ENCODE measurements at regions not wholly inside any gene's neighbourhood (a gene's known extent, or its start where the extent isn't known, plus 50 kb on each side); places are given as distances from the start of the nearest gene placed in this dataset.

DNA sequence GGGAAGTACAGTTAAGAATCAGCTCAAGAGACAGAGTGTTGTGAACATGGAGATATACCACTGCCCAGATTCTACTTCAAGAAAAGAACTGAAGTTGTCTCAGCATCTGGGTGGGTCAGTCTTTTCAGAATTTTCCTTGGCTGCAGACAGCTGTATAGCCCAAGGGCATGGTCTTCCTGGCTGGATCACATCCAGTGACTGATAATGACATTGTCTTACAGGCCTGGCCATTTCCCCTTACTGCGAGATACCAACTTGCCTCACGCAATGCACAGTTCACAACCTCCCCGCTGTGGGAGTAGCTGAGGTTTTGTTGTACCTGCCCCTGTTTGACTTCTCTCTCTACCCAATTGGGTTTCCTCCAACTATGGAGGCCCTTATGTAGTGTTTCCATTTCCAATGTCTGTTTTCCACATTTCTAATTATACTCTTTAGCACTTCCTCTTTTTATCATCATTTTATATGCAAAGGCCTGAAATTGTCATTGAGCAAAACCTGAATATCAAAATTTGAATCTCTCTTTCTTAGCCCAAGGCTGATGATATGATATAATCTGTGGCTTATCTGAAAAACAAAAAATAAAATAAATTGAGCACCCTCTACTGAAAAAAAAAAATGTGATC is 209.1 kb downstream of the NAF1 start:
- TF ChIP-seq, protein P1, sequence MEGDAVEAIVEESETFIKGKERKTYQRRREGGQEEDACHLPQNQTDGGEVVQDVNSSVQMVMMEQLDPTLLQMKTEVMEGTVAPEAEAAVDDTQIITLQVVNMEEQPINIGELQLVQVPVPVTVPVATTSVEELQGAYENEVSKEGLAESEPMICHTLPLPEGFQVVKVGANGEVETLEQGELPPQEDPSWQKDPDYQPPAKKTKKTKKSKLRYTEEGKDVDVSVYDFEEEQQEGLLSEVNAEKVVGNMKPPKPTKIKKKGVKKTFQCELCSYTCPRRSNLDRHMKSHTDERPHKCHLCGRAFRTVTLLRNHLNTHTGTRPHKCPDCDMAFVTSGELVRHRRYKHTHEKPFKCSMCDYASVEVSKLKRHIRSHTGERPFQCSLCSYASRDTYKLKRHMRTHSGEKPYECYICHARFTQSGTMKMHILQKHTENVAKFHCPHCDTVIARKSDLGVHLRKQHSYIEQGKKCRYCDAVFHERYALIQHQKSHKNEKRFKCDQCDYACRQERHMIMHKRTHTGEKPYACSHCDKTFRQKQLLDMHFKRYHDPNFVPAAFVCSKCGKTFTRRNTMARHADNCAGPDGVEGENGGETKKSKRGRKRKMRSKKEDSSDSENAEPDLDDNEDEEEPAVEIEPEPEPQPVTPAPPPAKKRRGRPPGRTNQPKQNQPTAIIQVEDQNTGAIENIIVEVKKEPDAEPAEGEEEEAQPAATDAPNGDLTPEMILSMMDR (IDR thresholded peaks at IDR 0.05) = no peak
- no peak for ATAC-seq
- no peaks in the 10 kb centered on the region for H3K36me3 Mint-ChIP-seq (ENCODE audit: low read depth)

DNA sequence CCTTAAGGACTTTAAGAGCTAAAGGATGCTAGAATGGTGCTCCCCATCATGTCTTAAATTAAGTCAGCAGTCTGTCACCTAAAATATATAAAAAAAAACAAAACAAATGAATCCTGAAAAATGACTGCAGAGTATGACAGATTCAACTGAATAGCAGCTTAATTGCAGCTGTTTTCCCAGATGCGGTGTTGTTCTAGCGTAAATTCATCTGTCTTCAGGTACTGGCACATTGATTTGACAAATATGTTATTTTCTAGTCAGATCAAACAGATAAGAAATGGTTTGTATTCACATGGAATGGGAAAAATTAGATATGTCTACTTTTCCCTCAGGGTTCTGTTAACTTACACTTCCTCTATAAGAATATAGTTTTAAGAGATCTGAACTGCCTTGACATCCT is 211.7 kb downstream of the NAF1 start:
- ChIA-PET POLR2A (no interaction called here), CTCF (no interaction called here)
- Mint-ChIP-seq H3K9me3 (no peaks in the 10 kb centered on the region), H3K4me3 (no peak overlapping the region), H3K4me1 (ENCODE audit: low read depth) (no peaks in the 10 kb centered on the region), H3K27ac (no peak overlapping the region), H3K27me3 (no peaks in the 10 kb centered on the region), H3K36me3 (ENCODE audit: low read depth) (no peaks in the 10 kb centered on the region)
- TF ChIP-seq, protein P1 (IDR thresholded peaks at IDR 0.05) = no peak
- intact Hi-C loops (cut with micrococcal nuclease) = no loop called here
- ATAC-seq = no peak
- no peak for DNase-seq

More for the DNA sequence above, 209.1 kb downstream of the NAF1 start:
- no peaks in the 10 kb centered on the region for H3K9me3 Mint-ChIP-seq
- H3K27me3 Mint-ChIP-seq = no peaks in the 10 kb centered on the region
- DNase-seq = no peak
- CTCF ChIA-PET = no interaction called here
- H3K27ac Mint-ChIP-seq = no peak overlapping the region
- H3K4me1 Mint-ChIP-seq (ENCODE audit: low read depth) = no peaks in the 10 kb centered on the region
- intact Hi-C loops (cut with micrococcal nuclease) = no loop called here
- H3K4me3 Mint-ChIP-seq = no peak overlapping the region
- POLR2A ChIA-PET = no interaction called here

DNA sequence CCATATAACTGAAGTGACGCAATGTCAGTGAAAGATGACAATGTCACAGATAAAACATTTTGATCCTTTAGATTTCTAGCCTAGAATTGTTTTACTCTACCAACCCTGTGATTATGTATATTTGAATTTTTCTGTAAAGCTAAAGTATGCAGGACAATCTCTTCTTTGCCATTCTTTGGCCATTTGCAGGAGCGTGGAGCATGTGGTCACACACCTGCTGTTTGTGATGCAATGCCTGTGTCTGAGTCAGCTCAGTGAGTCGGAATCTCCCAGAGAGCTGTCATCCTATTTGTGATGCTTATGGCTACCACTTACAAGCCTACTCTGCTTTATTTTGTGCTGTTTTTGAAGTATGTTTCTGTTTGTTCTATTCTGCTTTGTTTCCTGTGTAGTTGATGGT is 214.5 kb downstream of the NAF1 start:
- Mint-ChIP-seq H3K9me3 (no peaks in the 10 kb centered on the region), H3K4me1 (ENCODE audit: low read depth) (no peaks in the 10 kb centered on the region), H3K27ac (no peak overlapping the region), H3K27me3 (no peaks in the 10 kb centered on the region), H3K36me3 (ENCODE audit: low read depth) (no peaks in the 10 kb centered on the region), H3K4me3 (no peak overlapping the region)
- DNase-seq = no peak
- ATAC-seq = no peak
- intact Hi-C loops (cut with micrococcal nuclease) = no loop called here
- POLR2A ChIA-PET = no interaction called here
- CTCF ChIA-PET = no interaction called here
- TF ChIP-seq, protein P1 (IDR thresholded peaks at IDR 0.05) = no peak

DNA sequence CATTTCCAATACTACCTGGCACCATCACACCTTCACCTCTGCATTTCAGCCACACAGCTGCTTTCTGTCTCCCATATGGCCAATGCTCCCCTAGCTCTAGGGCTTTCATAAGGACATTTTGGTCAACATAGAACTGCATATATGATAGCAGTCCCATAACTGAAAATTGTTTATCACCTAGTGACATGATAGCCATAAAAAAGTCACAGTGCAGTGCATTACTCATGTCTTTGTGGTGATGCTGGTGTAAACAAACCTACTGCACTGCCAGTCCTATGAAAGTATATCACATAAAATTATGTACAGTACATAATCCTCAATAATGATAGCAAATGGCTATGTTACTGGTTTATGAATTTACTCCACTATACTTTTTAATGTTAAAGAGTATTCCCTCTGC is 221.0 kb downstream of the NAF1 start:
- peaks cover 2% of the 10 kb centered on the region for H3K9me3 Mint-ChIP-seq
- TF ChIP-seq, protein P1 (IDR thresholded peaks at IDR 0.05) = no peak
- intact Hi-C loops (cut with micrococcal nuclease) = no loop called here
- CTCF ChIA-PET = no interaction called here
- DNase-seq = no peak
- peaks cover 3% of the 10 kb centered on the region for H3K27me3 Mint-ChIP-seq
- POLR2A ChIA-PET = no interaction called here
- H3K4me1 Mint-ChIP-seq (ENCODE audit: low read depth) = no peaks in the 10 kb centered on the region
- no peak for ATAC-seq
- H3K27ac Mint-ChIP-seq = no peak overlapping the region
- no peak overlapping the region for H3K4me3 Mint-ChIP-seq
- no peaks in the 10 kb centered on the region for H3K36me3 Mint-ChIP-seq (ENCODE audit: low read depth)

DNA sequence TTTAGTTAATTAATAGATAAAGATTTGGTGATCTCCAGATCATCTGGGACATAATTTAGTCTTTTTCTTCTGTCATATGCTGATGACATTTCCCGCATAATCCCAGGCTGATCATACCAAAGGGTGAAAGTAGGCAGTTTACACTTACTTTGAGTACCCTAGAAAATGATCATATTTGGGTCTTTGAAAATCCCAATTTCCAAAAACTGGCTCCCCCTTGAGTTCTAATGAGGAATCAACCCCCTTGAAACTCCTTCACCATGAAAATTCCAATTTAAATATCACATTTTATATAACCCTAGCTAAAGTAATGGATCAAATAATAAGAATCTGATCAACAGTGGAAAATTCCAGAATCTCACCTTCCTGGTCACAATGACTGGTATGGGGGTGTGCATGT is 223.4 kb downstream of the NAF1 start:
- TF ChIP-seq, protein P1 (IDR thresholded peaks at IDR 0.05) = no peak
- Mint-ChIP-seq H3K27ac (no peak overlapping the region), H3K9me3 (peaks cover 2% of the 10 kb centered on the region), H3K4me1 (ENCODE audit: low read depth) (no peaks in the 10 kb centered on the region), H3K36me3 (ENCODE audit: low read depth) (no peaks in the 10 kb centered on the region), H3K27me3 (peaks cover 3% of the 10 kb centered on the region), H3K4me3 (no peak overlapping the region)
- ATAC-seq (no peak), DNase-seq (no peak)
- CTCF ChIA-PET = interaction anchor here (1.2 kb wide), 1 partner anchor 12 kb away, joined by 3 read pairs; no protein-coding TSS in a partner anchor
- POLR2A ChIA-PET = no interaction called here
- intact Hi-C loops (cut with micrococcal nuclease) = no loop called here

Data from activated CD8-positive, alpha-beta T cell treated with anti-CD3 and anti-CD28 coated beads for 36 hours (primary cell).